PC-3 (cell line): ENCODE measurements at regions not wholly inside any gene's neighbourhood (a gene's known extent, or its start where the extent isn't known, plus 50 kb on each side); places are given as distances from the start of the nearest gene placed in this dataset.

Experiments used
- ATAC-seq: fragments of 200-7000 bp; cut with Tn5 transposase; 2 replicates; pipeline ENCODE4 v1.9.1; 2020; ENCODE audit warnings: mild to moderate bottlenecking, moderate library complexity
- BruUV-seq: library from RNA; stranded (reverse); fragments of 400-500 nt; replicated peaks from 2 replicates; lab custom pipeline; 2021; lab: Mats Ljungman, UMichigan
- CTCF ChIA-PET: fragments of 300-600 bp; sonication (Branson Sonifier 250); formaldehyde crosslinking; loops from one replicate; lab custom pipeline; 2022; ENCODE audit warnings: antibody characterized with exemption; lab: Charles Lee
- POLR2A ChIA-PET: fragments of 300-600 bp; sonication (Branson Sonifier 250); formaldehyde crosslinking; loops from one replicate; lab custom pipeline; 2022; ENCODE audit warnings: antibody characterized with exemption; ENCODE audit not compliant: unreplicated experiment; lab: Charles Lee
- DNase-seq: peaks from one replicate; pipeline ENCODE4 v3.0.0-alpha.2; 2015
- H2AFZ ChIP-seq: fragments of 300-600 bp; sonication (generic); 2 replicates; pipeline ENCODE4 v1.6.0; 2016; ENCODE audit warnings: antibody characterized with exemption, low read length
- H3F3A ChIP-seq: fragments of 300-600 bp; sonication (generic); one replicate; pipeline ENCODE4 v1.6.0; 2017; ENCODE audit warnings: antibody characterized with exemption, low read length, control low read depth, mild to moderate bottlenecking; ENCODE audit not compliant: unreplicated experiment
- H3K27ac ChIP-seq: fragments of 300-600 bp; sonication (generic); 2 replicates; pipeline ENCODE4 v1.5.1; 2016; ENCODE audit warnings: mild to moderate bottlenecking, low read length
- H3K27me3 ChIP-seq: fragments of 300-600 bp; sonication (generic); 2 replicates; pipeline ENCODE4 v1.6.1; 2016; ENCODE audit warnings: low read length, mixed read lengths
- H3K36me3 ChIP-seq: fragments of 300-600 bp; sonication (generic); 2 replicates; pipeline ENCODE4 v1.6.1; 2016; ENCODE audit warnings: low read depth, mixed run types, low read length, mixed read lengths
- H3K4me1 ChIP-seq: fragments of 300-600 bp; sonication (generic); 2 replicates; pipeline ENCODE4 v1.5.1; 2016; ENCODE audit warnings: low read length; ENCODE audit not compliant: insufficient read depth
- H3K4me2 ChIP-seq: fragments of 300-600 bp; sonication (generic); 2 replicates; pipeline ENCODE4 v1.6.0; 2016; ENCODE audit warnings: low read length
- H3K4me3 ChIP-seq: fragments of 300-600 bp; sonication (generic); 2 replicates; pipeline ENCODE4 v1.5.1; 2016; ENCODE audit warnings: mild to moderate bottlenecking, low read length, mixed read lengths
- H3K79me2 ChIP-seq: fragments of 300-600 bp; sonication (generic); 2 replicates; pipeline ENCODE4 v1.6.1; 2017; ENCODE audit warnings: low read length, mixed read lengths
- H3K9ac ChIP-seq: fragments of 300-600 bp; sonication (generic); 2 replicates; pipeline ENCODE4 v1.6.0; 2016; ENCODE audit warnings: mild to moderate bottlenecking, low read length
- H3K9me2 ChIP-seq: fragments of 300-600 bp; sonication (generic); replicated peaks from 2 replicates; pipeline ENCODE4 v1.6.1; 2016; ENCODE audit warnings: mixed run types, low read length, mixed read lengths
- H3K9me3 ChIP-seq: fragments of 300-600 bp; sonication (generic); 2 replicates; pipeline ENCODE4 v1.6.1; 2016; ENCODE audit warnings: low read length, mixed read lengths
- H4K20me1 ChIP-seq: fragments of 300-600 bp; sonication (generic); 2 replicates; pipeline ENCODE4 v1.6.1; 2016; ENCODE audit warnings: low read length, mixed read lengths
- CTCF ChIP-seq: fragments of 300-600 bp; sonication (generic); conservative IDR thresholded peaks from 2 replicates; pipeline ENCODE4 v1.5.1; 2017; ENCODE audit warnings: antibody characterized with exemption, low read depth, mild to moderate bottlenecking, low read length
- EZH2 ChIP-seq: fragments of 300-600 bp; sonication (generic); IDR thresholded peaks from one replicate; pipeline ENCODE4 v1.6.1; 2017; ENCODE audit warnings: antibody characterized with exemption, mild to moderate bottlenecking, low read length; ENCODE audit not compliant: unreplicated experiment
- EZH2phosphoT487 ChIP-seq: fragments of 300-600 bp; sonication (generic); IDR thresholded peaks from 2 replicates; pipeline ENCODE4 v1.6.1; 2018; ENCODE audit warnings: mild to moderate bottlenecking, antibody characterized with exemption, low read length, borderline replicate concordance
- intact Hi-C: fragments of 100-400 bp; cut with micrococcal nuclease; formaldehyde crosslinking; loops from 2 replicates; pipeline ENCODE4 v1.9.0; 2023

DNA sequence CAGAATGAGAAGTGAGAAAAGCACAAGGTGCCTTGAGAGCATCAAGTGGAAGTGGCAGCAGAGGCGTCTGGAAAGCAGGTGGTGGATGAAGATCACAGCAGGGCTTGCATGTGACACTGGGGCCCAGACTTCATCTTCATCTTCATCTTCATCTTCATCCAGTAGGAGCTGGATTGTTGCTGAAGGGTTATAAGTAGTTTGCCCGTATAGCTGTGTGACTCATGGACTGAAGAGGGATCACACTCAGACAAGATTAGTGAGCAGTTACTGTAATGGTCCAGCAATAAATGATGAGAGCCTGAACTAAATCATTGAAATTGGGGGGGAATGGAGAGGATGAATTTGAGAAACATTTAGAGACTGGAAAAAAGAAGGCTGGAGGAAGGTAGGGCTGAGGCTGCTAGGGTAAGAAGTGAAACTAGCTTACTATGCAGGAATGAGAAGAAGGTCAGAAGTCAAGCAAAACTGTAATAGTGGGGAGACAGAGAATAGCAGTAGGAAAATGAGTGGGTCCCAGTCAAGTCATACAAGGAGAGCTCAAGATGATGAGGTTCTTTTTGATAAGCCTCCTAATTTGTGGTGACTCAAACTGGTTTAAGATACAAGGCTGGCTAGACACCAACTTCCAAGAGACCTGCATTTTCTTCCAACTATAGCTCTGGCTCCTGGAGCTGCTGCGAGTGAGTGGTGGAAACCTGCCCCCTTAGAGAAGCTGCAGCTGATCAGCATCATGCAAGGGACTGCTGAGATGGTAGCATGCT lies 92.3 kb upstream of the BEND6 start:
- H3F3A ChIP-seq = no peaks in the 10 kb centered on the region
- H3K9ac ChIP-seq = no peak overlapping the region
- ATAC-seq (no peak), DNase-seq (no peak)
- no peaks in the 10 kb centered on the region for H3K36me3 ChIP-seq
- H3K27me3 ChIP-seq = no peaks in the 10 kb centered on the region
- no peak overlapping the region for H3K4me3 ChIP-seq
- no TSS peak for BruUV-seq
- POLR2A ChIA-PET = no interaction called here
- no peaks in the 10 kb centered on the region for H3K79me2 ChIP-seq
- peaks cover 64% of the 10 kb centered on the region for H3K4me1 ChIP-seq
- H3K9me2 ChIP-seq = no peaks in the 10 kb centered on the region
- no peak overlapping the region for H2AFZ ChIP-seq
- TF ChIP-seq EZH2 = no peak
- no peak for TF ChIP-seq EZH2phosphoT487
- TF ChIP-seq CTCF = no peak
- H3K27ac ChIP-seq = no peak overlapping the region
- H3K9me3 ChIP-seq = no peaks in the 10 kb centered on the region
- peak overlapping the region; percentile 35; the same call in 1 of the 2 replicates for H3K4me2 ChIP-seq
- intact Hi-C loops = loop anchor here (5.0 kb wide), 1 partner anchor 35 kb away; no protein-coding TSS in a partner anchor
- CTCF ChIA-PET = no interaction called here
- no peaks in the 10 kb centered on the region for H4K20me1 ChIP-seq

DNA sequence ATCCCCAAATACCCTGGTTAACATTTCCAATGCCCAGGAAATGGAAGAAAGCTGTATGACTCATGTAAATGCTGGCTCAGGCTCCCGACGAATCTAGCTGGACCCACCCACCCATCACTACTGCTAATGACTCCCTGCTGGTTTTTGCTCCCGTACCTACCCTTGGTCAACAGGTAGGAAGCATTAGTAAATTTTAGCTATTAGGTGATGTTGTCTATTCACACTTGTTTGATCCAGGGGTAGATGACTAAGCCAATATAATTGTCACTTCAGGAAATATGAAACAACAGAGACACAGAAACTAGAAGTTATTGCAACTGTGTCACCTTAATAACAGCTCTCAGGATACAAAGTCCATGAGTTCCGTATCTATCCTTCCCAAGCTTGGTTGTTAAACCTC lies 94.4 kb upstream of the BEND6 start:
- Histone ChIP-seq H3K4me2 (peak overlapping the region; percentile 43), H3K27me3 (no peaks in the 10 kb centered on the region), H3K9me2 (no peaks in the 10 kb centered on the region), H3K9ac (no peak overlapping the region), H3K79me2 (no peaks in the 10 kb centered on the region), H3K27ac (no peak overlapping the region), H4K20me1 (no peaks in the 10 kb centered on the region), H3K4me3 (no peak overlapping the region), H2AFZ (no peak overlapping the region), H3K9me3 (no peaks in the 10 kb centered on the region), H3K4me1 (peaks cover 47% of the 10 kb centered on the region), H3F3A (no peaks in the 10 kb centered on the region), H3K36me3 (no peaks in the 10 kb centered on the region)
- DNase-seq = peak; percentile 52
- no peak for TF ChIP-seq EZH2
- ATAC-seq = peak; percentile 37
- intact Hi-C loops = loop anchor here (5.0 kb wide), 1 partner anchor 37 kb away; no protein-coding TSS in a partner anchor
- ChIA-PET POLR2A (interaction anchor here (0.5 kb wide), 1 partner anchor 280 kb away, joined by 3 read pairs; no protein-coding TSS in a partner anchor), CTCF (interaction anchor here (0.6 to 1.4 kb wide), 2 partner anchors 9 to 14 kb away, joined by 3 to 6 read pairs; no protein-coding TSS in a partner anchor)
- BruUV-seq = no TSS peak

DNA sequence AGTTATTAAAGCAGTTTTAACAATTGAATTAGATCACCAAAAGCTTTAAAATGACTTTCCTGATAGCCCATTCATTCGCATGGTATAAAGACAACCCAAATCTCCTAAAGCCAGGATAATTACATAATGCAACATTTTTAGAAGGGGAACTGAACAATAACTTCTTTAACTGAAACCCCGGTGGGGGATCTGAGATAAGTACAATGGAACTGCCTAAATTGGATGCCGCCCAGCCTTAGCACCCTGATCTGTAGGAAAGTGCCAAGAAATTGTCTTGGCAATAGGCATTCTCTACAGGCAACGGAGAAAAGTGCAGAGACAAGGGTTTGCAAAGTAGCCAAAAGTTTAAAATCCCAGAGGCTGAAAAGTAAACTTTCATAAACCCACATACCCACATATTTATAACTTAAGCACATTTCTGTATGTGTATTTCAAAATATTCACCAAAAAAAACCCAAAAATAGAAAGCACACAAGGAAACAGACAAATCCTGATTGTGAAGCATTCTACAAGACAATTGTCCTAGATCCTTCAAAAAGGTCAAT lies 98.8 kb upstream of the BEND6 start:
- ATAC-seq = no peak
- no peaks in the 10 kb centered on the region for H3K27me3 ChIP-seq
- POLR2A ChIA-PET = no interaction called here
- no peak overlapping the region for H2AFZ ChIP-seq
- H3K9me2 ChIP-seq = no peaks in the 10 kb centered on the region
- no peak for DNase-seq
- no peak overlapping the region for H3K27ac ChIP-seq
- no peak overlapping the region for H3K9ac ChIP-seq
- no peaks in the 10 kb centered on the region for H3K79me2 ChIP-seq
- H3K36me3 ChIP-seq = no peaks in the 10 kb centered on the region
- no TSS peak for BruUV-seq
- CTCF ChIA-PET = no interaction called here
- no peaks in the 10 kb centered on the region for H4K20me1 ChIP-seq
- no peaks in the 10 kb centered on the region for H3K9me3 ChIP-seq
- no peak overlapping the region for H3K4me2 ChIP-seq
- no peaks in the 10 kb centered on the region for H3F3A ChIP-seq
- no peak overlapping the region for H3K4me3 ChIP-seq
- H3K4me1 ChIP-seq = peaks cover 28% of the 10 kb centered on the region
- intact Hi-C loops = no loop called here
- TF ChIP-seq CTCF (no peak), EZH2 (no peak), EZH2phosphoT487 (no peak)
